ENCODE measurements at regions not wholly inside any gene's neighbourhood (a gene's known extent, or its start where the extent isn't known, plus 50 kb on each side); places are given as distances from the start of the nearest gene placed in this dataset.

GRCh38 chr11:56889986-56890385 is 98.7 kb upstream of the OR5AK2 start:
- Histone ChIP-seq H3K4me2 (ENCODE audit: low read depth, low read length, poor library complexity, severe bottlenecking) (no peak overlapping the region), H3K9me3 (ENCODE audit: low read length) (no peaks in the 10 kb centered on the region), H3K27me3 (ENCODE audit: low read length) (no peaks in the 10 kb centered on the region), H3K36me3 (ENCODE audit: insufficient read depth, low read length) (no peaks in the 10 kb centered on the region), H3K9ac (ENCODE audit: low read length) (no peak overlapping the region), H4K20me1 (ENCODE audit: insufficient read depth, low read depth, low read length) (no peaks in the 10 kb centered on the region), H2AFZ (ENCODE audit: low read length) (no peak overlapping the region), H3K27ac (ENCODE audit: low read length) (no peak overlapping the region), H3K9me2 (replicated peaks; ENCODE audit: insufficient read depth, low read length) (no peaks in the 10 kb centered on the region), H3K79me2 (ENCODE audit: low read length) (no peaks in the 10 kb centered on the region), H3K4me1 (ENCODE audit: low read length) (no peaks in the 10 kb centered on the region; the same call in 1 of the 2 replicates), H3K4me3 (ENCODE audit: low read length) (no peak overlapping the region)
- DNase-seq = no peak

GRCh38 chr11:56887940-56888339 is 100.8 kb upstream of the OR5AK2 start:
- Histone ChIP-seq H3K9me2 (replicated peaks; ENCODE audit: insufficient read depth, low read length) (no peaks in the 10 kb centered on the region), H3K36me3 (ENCODE audit: insufficient read depth, low read length) (no peaks in the 10 kb centered on the region), H3K9me3 (ENCODE audit: low read length) (no peaks in the 10 kb centered on the region), H3K4me3 (ENCODE audit: low read length) (no peak overlapping the region), H3K4me1 (ENCODE audit: low read length) (no peaks in the 10 kb centered on the region; the same call in 1 of the 2 replicates), H4K20me1 (ENCODE audit: insufficient read depth, low read depth, low read length) (no peaks in the 10 kb centered on the region), H3K79me2 (ENCODE audit: low read length) (no peaks in the 10 kb centered on the region), H3K9ac (ENCODE audit: low read length) (no peak overlapping the region), H3K27me3 (ENCODE audit: low read length) (no peaks in the 10 kb centered on the region), H3K27ac (ENCODE audit: low read length) (no peak overlapping the region), H3K4me2 (ENCODE audit: low read depth, low read length, poor library complexity, severe bottlenecking) (no peak overlapping the region), H2AFZ (ENCODE audit: low read length) (no peak overlapping the region)
- DNase-seq = no peak

DNA sequence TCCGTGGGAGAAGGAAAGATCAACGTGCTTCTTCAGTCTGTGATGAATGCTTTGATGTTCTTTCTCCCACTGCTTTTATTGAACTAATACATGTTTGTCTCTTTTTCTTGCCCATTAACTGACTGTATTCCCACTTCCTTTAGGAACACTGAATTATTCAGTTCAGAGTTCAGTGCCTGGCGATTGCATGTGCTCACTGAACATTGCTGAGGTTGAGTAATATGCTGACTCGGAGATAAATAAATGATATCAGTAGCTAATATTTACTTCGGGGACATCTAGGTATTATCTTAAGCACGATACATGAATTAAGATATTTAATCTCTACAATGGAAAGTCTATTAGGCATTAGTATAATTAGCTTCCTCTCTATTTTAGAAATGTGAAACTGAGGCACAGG is 102.3 kb upstream of the OR5AK2 start:
- Histone ChIP-seq H3K9me3 (ENCODE audit: low read length) (no peaks in the 10 kb centered on the region), H3K9ac (ENCODE audit: low read length) (no peak overlapping the region), H3K4me3 (ENCODE audit: low read length) (no peak overlapping the region), H3K36me3 (ENCODE audit: insufficient read depth, low read length) (no peaks in the 10 kb centered on the region), H3K27me3 (ENCODE audit: low read length) (no peaks in the 10 kb centered on the region), H4K20me1 (ENCODE audit: insufficient read depth, low read depth, low read length) (no peaks in the 10 kb centered on the region), H3K79me2 (ENCODE audit: low read length) (no peaks in the 10 kb centered on the region), H3K9me2 (replicated peaks; ENCODE audit: insufficient read depth, low read length) (no peaks in the 10 kb centered on the region), H3K27ac (ENCODE audit: low read length) (no peak overlapping the region), H3K4me2 (ENCODE audit: low read depth, low read length, poor library complexity, severe bottlenecking) (no peak overlapping the region), H2AFZ (ENCODE audit: low read length) (no peak overlapping the region), H3K4me1 (ENCODE audit: low read length) (no peaks in the 10 kb centered on the region; the same call in 1 of the 2 replicates)
- no peak for DNase-seq

DNA sequence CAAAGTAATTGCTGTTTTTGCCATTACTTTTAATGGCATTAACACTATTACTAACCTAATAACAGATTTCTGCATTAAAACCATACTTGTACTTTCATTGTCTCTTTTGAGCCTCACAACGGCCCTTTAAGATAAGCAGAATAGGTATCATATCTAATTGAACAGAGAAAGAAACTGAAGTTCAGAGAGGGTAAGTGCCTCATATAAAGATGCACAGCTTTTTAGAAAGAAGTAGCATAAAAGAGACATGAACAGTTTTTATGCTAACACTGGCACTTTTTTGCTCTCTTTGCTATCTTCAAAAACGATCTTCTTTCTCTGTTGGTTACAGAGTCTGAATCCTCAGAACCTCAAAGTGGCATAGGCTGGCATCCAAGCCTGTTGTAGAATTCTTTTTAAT is 102.9 kb upstream of the OR5AK2 start:
- H3K9ac ChIP-seq (ENCODE audit: low read length) = no peak overlapping the region
- H3K9me2 ChIP-seq (replicated peaks; ENCODE audit: insufficient read depth, low read length) = no peaks in the 10 kb centered on the region
- no peak for DNase-seq

GRCh38 chr11:56885177-56885576 is 103.5 kb upstream of the OR5AK2 start:
- Histone ChIP-seq H3K9ac (ENCODE audit: low read length) (no peak overlapping the region), H3K79me2 (ENCODE audit: low read length) (no peaks in the 10 kb centered on the region), H3K9me3 (ENCODE audit: low read length) (no peaks in the 10 kb centered on the region), H3K4me2 (ENCODE audit: low read depth, low read length, poor library complexity, severe bottlenecking) (no peak overlapping the region), H3K27me3 (ENCODE audit: low read length) (no peaks in the 10 kb centered on the region), H2AFZ (ENCODE audit: low read length) (no peak overlapping the region), H3K9me2 (replicated peaks; ENCODE audit: insufficient read depth, low read length) (no peaks in the 10 kb centered on the region), H3K27ac (ENCODE audit: low read length) (no peak overlapping the region), H3K4me1 (ENCODE audit: low read length) (no peaks in the 10 kb centered on the region), H3K4me3 (ENCODE audit: low read length) (no peak overlapping the region), H3K36me3 (ENCODE audit: insufficient read depth, low read length) (no peaks in the 10 kb centered on the region), H4K20me1 (ENCODE audit: insufficient read depth, low read depth, low read length) (no peaks in the 10 kb centered on the region)
- DNase-seq = no peak

More for the DNA sequence above, 102.9 kb upstream of the OR5AK2 start:
- Histone ChIP-seq H4K20me1 (ENCODE audit: insufficient read depth, low read depth, low read length) (no peaks in the 10 kb centered on the region), H3K4me1 (ENCODE audit: low read length) (no peaks in the 10 kb centered on the region; the same call in 1 of the 2 replicates), H3K4me2 (ENCODE audit: low read depth, low read length, poor library complexity, severe bottlenecking) (no peak overlapping the region), H3K27me3 (ENCODE audit: low read length) (no peaks in the 10 kb centered on the region), H3K4me3 (ENCODE audit: low read length) (no peak overlapping the region), H3K79me2 (ENCODE audit: low read length) (no peaks in the 10 kb centered on the region), H3K9me3 (ENCODE audit: low read length) (no peaks in the 10 kb centered on the region), H3K27ac (ENCODE audit: low read length) (no peak overlapping the region), H2AFZ (ENCODE audit: low read length) (no peak overlapping the region), H3K36me3 (ENCODE audit: insufficient read depth, low read length) (no peaks in the 10 kb centered on the region)

DNA sequence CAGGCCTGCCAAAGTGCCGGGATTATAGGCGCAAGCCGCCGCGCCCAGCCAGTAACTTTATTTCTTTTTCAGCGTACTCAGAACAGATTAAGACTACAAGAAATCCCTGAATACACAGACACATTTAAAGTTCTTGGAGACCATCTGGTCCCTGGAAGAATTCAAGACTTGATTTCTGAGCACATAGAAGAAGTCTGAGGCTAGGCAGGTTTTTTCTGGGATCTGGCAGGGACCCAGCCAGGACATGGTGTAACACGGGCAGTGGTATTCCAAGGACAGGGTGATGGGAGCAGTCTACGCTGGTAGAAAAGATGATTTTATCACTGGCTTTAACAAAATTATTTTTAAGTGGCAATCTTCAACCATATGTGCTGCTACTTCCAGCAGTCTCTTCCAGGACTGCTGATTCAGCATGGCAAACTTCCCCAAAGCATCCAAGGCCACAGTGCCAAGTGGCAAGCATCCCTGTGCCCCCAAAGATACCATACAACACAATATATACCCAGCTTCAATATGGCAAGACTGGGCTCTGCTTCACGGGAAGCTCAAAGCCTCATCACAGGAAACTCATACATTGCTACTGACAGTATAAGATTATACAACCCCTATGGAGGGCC is 105.2 kb upstream of the OR5AK2 start:
- H3K27me3 ChIP-seq (ENCODE audit: low read length) = no peaks in the 10 kb centered on the region
- no peak overlapping the region for H3K9ac ChIP-seq (ENCODE audit: low read length)
- no peak overlapping the region for H3K27ac ChIP-seq (ENCODE audit: low read length)
- H3K9me3 ChIP-seq (ENCODE audit: low read length) = no peaks in the 10 kb centered on the region
- no peaks in the 10 kb centered on the region for H3K9me2 ChIP-seq (replicated peaks; ENCODE audit: insufficient read depth, low read length)
- H3K4me1 ChIP-seq (ENCODE audit: low read length) = no peaks in the 10 kb centered on the region
- H3K4me2 ChIP-seq (ENCODE audit: low read depth, low read length, poor library complexity, severe bottlenecking) = no peak overlapping the region
- H3K79me2 ChIP-seq (ENCODE audit: low read length) = no peaks in the 10 kb centered on the region
- H3K4me3 ChIP-seq (ENCODE audit: low read length) = no peak overlapping the region
- no peaks in the 10 kb centered on the region for H4K20me1 ChIP-seq (ENCODE audit: insufficient read depth, low read depth, low read length)
- no peak overlapping the region for H2AFZ ChIP-seq (ENCODE audit: low read length)
- DNase-seq = no peak
- no peaks in the 10 kb centered on the region for H3K36me3 ChIP-seq (ENCODE audit: insufficient read depth, low read length)

DNA sequence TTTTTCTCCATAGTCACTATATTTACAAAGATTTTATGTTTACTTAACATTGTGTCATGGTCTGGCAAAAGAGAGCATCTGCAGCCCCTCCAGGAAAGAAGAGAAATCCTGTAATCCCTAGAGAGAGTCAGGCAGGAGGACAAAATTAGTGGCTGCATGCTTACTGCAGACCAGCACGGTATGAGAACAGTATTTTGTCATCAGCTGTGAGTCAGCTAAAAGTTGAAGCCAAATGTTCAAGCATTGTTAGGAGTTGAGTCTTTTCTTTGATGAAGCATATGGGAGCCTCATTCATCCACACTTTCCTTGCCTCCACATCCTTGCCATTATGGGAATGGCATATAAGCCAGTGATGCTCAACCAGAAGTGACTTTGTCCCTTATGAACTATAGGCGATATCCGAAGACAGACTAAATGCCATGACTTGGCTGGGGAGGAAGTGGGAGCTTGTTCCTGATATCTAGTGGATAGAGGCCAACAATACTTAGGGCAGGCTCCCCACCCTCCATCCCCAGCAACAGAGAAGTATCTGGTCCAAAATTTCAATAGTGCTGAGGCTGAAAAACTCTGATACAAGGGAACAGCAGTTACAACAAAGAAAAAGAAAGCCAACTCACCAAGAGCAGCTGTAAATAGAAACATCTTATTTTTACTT is 112.0 kb upstream of the OR5AK2 start:
- Histone ChIP-seq H3K27ac (ENCODE audit: low read length) (no peak overlapping the region), H2AFZ (ENCODE audit: low read length) (no peak overlapping the region), H3K4me1 (ENCODE audit: low read length) (no peaks in the 10 kb centered on the region), H3K9ac (ENCODE audit: low read length) (no peak overlapping the region), H3K4me2 (ENCODE audit: low read depth, low read length, poor library complexity, severe bottlenecking) (no peak overlapping the region), H3K79me2 (ENCODE audit: low read length) (no peaks in the 10 kb centered on the region), H3K27me3 (ENCODE audit: low read length) (no peaks in the 10 kb centered on the region), H3K9me2 (replicated peaks; ENCODE audit: insufficient read depth, low read length) (no peaks in the 10 kb centered on the region), H3K4me3 (ENCODE audit: low read length) (no peak overlapping the region), H4K20me1 (ENCODE audit: insufficient read depth, low read depth, low read length) (no peaks in the 10 kb centered on the region), H3K9me3 (ENCODE audit: low read length) (no peaks in the 10 kb centered on the region), H3K36me3 (ENCODE audit: insufficient read depth, low read length) (no peaks in the 10 kb centered on the region)
- DNase-seq = no peak

GRCh38 chr11:56855217-56855616 is 106.7 kb upstream of the OR9G4 start:
- Histone ChIP-seq H3K4me3 (ENCODE audit: low read length) (no peak overlapping the region), H3K36me3 (ENCODE audit: insufficient read depth, low read length) (no peaks in the 10 kb centered on the region), H3K79me2 (ENCODE audit: low read length) (no peaks in the 10 kb centered on the region), H2AFZ (ENCODE audit: low read length) (no peak overlapping the region), H3K27ac (ENCODE audit: low read length) (no peak overlapping the region), H3K4me2 (ENCODE audit: low read depth, low read length, poor library complexity, severe bottlenecking) (no peak overlapping the region), H3K9me2 (replicated peaks; ENCODE audit: insufficient read depth, low read length) (no peaks in the 10 kb centered on the region), H4K20me1 (ENCODE audit: insufficient read depth, low read depth, low read length) (no peaks in the 10 kb centered on the region), H3K9me3 (ENCODE audit: low read length) (no peaks in the 10 kb centered on the region), H3K9ac (ENCODE audit: low read length) (no peak overlapping the region), H3K4me1 (ENCODE audit: low read length) (no peaks in the 10 kb centered on the region), H3K27me3 (ENCODE audit: low read length) (no peaks in the 10 kb centered on the region)
- no peak for DNase-seq

All from Karpas-422 (cell line).